HG02884 (cell line): ENCODE measurements at regions not wholly inside any gene's neighbourhood (a gene's known extent, or its start where the extent isn't known, plus 50 kb on each side); places are given as distances from the start of the nearest gene placed in this dataset.
"Not testable (repeated sequence)": the region's sequence is repeated elsewhere in the genome, so short reads cannot be mapped to it uniquely, and the experiment has no call there.

Source experiments
- ATAC-seq: cut with Tn5 transposase; IDR thresholded peaks from one replicate; pipeline ENCODE4 v1.9.1; 2021; ENCODE audit warnings: mild to moderate bottlenecking, moderate library complexity; ENCODE audit not compliant: unreplicated experiment

DNA sequence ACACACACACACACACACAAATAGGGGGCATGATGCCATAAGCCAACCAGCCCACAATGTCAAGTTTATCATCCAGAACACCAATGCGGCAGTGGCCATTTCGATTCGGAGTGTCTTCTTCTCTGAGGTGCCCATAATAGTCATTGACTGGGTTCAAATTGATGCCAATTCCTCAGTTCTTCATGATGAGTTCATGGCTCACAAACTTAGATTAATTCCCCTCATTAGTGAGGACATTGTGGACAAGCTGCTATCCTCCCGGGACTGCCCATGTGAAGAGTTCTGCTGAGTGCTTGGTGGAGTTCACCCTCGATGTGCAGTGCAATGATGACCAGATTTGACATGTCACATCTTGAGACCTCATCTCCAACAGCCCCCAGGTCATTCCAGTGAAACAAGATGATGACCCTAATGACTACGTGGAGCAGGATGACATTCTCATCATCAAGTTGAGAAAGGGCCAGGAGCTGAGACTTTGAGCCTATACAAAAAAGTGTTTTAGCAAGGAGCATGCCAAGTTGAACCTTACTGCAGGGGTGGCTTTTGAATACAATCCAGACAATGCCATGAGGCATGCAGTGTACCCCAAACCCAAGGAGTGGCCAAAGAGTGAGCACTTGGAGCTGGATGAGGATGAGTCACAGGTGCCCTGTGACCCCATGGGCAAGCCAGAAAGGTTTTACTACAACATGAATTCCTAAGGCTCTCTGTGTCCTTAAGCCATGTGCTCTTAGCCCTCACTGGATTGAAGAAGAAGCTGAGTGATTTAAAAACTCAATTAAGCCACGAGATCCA lies 211.6 kb upstream of the SAMSN1 start:
- no peak for ATAC-seq

DNA sequence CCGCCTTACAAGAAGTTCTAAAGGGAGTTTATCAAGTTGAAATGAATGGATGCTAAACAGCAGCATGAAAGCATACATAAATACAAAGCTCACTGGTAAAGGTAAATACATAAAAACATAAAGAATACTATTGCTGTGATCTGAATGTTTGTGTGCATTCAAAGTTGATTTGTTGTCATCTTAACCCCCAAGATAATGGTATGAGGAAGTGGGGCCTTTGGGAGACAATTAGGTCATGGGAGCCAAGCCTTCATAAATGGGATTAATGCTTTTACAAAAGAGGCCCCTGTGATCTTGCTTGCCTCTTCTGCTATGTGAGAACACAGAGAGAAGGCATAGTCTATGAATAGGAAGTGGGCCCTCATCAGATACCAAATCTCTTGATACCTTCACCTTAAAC lies 209.0 kb upstream of the SAMSN1 start:
- ATAC-seq: no peak

DNA sequence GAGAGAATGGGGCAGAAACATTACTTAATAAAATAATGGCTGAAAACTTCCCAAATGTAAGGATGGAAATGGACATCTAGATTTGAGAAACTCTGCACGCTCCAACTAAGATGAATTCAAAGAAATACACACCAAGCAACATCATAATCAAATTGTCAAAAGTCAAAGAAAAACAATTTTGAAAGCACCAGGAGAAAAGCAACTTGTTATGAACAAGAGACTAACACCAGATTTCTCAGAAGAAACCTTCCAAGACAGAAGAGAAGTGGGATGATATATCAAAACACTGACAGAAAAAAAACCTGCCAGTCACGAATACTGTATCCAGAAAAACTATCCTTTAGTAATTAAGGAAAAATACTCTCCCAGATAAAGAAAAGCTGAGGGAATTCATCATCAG lies 208.6 kb upstream of the SAMSN1 start:
- ATAC-seq: no peak

DNA sequence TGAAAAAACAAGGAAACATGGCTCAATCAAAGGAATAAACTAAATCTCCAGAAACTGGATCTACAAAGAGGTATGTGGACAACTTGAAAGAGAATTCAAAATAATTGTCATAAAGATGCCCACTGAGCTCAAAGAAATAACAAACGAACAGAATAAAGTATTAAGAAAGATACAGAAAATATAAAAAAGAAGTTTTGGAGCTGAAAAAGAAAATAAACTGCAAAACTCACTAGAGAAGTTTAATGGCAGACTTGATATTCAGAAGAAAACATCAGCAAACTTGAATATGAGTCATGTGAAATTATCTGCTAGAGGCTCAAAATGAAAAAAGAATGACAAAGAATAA lies 208.1 kb upstream of the SAMSN1 start:
- no peak for ATAC-seq

DNA sequence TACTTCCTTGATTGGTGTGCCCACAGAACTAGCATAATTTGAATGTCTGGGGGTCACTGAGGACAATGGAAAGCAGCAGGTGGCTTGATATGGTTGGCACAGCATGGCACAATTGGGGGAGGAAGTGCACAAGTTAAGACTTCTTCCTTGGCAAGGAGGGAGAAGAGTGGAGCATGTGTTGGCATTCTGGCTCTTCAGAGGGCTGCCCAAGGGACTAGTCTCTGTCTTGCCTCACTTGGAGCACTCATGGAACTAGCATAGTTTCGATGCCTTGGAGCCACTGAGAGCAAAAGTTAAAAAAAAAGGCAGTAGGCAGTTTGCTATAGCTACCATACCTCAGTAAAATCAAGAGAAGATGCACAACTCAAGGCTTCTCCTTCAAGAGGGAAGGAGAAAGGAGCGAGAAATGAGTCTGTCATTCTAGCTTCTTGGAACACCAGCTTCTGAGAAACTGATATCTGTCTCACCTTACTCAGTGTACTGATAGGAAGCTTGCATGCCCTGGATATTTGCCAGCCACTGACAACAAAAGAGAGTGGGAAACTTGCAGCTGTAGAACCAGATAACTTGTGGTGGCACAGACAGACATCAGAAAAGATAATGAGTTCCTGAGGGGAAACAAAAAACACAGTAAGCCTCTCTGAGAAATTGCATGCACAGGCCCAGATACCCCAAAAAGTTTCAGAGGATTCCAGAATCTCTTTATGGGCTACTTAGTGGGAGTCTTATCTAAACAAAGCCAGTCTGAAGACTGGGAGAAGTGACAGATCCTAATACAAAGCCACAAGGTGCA lies 207.5 kb upstream of the SAMSN1 start:
- no peak for ATAC-seq

DNA sequence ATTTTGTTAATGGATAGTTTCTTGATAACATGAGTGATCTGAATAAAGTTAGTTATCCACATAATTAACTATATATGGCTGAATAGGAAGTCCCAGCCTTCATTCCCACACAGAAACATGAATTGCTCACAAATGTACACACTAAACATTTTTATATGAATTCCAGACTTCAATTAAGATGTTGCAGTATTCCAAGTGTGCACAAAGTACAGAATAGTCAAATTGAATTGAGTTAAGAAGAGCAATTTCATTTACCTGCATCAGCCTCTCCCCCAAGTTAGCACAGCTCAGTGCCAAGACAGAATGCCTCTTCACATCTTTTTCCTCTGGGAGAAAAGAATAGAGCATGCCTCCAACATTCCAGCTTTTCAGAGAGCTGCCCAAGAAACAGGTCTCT lies 207.0 kb upstream of the SAMSN1 start:
- ATAC-seq: no peak

DNA sequence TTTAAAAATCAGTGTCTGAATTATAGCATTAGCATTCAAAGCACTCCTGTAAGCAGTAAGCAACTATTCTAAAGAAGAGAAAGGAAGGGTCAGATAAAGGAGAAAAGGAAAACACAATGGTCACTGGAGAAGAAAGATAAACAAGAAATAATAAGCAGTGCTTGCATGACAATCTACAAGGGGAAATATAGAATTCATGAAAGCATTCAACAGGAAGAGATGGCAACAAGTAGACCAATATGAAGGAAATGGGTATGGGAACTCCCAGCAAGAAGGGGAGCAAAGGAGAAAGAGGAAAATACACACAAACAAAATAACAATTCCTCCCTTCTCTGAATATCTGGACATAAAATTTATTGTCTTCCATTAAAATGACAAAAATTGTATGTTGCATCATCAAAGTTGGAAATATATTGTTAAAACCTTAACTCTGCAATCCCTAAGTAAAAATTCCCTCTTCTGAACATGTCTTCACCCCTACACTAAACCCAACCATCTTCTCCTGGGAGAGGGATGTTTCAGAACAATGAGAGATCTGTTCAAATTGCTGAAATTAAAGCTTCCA lies 206.3 kb upstream of the SAMSN1 start:
- ATAC-seq: no peak

DNA sequence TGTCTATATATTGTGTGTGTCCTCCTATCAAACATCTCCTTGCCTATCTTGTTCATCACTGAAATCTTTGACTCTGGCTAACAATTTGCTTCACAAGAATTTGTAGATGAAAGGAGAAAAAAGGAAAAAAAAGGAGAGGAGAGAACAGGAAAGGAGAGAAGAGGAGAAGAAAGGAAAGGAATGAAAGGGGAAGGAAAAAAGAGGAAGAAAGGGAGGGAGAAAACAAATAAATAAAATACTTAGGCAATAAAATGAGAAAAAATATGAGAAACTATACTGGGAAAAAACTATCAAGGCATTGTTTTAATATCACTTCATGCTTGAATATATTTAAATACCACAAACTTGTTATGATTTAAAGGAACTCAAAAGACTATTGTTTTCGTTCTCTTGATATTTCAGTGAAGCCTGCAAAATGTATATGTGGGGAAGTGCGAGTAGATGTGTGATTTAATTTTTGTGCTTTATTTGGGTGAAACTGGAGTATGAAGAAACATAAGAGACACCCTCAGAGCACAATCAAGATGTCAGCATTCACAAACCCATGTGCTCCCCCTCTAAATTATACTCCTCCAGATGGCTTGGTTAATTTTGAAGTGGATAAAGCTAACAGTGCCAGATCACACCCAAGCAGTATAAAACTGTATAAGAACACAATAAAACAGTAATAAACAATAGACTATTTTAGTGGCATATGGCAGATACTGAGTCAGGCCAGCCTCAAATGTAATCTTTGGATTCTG lies 205.7 kb upstream of the SAMSN1 start:
- no peak for ATAC-seq

DNA sequence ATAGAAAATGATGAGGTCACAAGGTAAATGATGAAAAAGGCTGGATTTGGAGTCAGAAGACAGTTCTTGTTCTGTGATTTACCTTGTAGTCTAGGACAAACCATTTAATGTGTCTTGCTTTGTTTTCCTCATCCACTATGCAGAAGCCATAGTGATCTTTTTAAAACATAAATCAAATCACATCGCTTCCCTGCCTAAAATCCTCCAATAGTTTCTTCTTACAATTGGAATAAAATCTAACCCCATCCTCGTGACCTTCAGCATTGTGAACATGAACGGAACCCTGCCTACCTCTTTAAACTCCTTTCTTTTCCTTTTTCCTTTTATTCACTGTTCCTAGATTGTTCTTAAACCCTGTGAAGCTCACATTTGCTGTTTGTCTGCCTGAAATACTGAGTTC lies 204.9 kb upstream of the SAMSN1 start:
- no peak for ATAC-seq

DNA sequence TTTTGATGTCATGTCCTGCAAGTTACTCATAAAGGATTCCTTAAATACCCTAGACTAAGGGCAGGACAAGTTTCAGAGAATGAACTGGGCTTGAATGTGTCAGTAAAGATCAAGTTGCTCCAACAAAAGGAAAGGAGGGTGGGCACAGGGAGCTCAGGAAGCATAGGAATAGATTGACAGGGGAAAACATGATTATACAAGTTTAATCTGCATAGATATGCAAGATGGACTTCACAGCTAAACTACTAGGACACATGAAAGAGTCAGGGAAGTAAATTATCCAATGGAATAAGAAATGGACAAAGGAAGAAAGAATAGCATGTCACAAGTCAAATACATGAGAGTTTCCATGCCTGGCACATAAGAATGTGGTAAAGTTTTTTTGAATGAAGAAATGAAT lies 203.9 kb upstream of the SAMSN1 start:
- no peak for ATAC-seq

DNA sequence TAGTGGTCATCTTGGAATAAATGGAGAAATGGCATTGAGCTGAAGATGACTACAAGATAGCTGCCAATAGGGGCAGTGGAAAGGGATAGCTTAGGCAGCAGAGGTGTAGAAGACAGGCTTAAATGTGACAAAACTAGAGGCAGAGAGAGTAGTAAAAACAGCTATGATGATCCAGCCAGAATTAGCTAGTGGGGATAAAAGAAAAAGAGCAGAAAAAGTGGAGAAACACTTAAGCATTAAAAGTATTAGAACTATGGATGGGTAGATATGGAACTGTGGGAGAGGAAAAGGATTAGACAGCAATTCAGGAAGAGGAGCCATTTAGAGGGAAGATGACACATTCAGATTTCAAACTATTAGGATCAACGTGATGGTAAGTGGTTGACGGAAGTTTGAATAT lies 202.5 kb upstream of the SAMSN1 start:
- ATAC-seq: no peak

DNA sequence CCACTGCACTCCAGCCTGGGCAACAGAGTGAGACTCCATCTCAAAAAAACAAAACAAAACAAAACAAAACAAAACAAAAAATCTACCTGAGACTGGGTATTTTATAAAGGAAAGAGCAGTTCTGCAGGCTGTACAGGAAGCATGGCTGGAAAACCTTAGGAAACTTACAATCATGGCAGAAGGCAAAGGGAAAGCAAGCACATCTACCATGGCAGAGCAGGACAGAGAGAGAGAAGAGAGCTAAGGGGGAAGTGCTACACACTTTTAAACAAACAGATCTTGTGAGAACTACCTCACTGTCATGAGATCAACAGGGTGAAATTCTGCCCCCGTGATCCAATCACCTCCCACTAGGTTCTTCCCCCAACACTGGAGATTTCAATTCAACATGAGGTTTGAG lies 198.3 kb upstream of the SAMSN1 start:
- ATAC-seq: no peak

DNA sequence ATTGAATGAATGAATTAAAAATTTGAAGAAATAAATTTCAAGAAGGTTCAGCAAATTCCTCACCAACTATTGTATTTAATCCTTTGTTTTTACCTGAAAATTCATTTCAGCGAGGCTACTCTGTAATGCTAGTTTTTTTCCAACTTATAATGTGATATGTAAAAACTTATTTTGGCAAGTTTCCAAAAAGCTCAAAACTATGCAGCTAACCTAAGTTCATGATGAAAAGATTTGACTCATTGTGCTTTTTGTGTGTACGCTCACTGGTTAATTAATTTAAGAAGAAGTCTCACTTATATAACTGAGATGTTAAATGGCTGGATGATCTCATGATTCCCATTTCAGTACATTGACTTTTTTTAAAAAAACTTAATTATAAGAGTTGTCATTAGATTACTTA lies 196.0 kb upstream of the SAMSN1 start:
- ATAC-seq: no peak

DNA sequence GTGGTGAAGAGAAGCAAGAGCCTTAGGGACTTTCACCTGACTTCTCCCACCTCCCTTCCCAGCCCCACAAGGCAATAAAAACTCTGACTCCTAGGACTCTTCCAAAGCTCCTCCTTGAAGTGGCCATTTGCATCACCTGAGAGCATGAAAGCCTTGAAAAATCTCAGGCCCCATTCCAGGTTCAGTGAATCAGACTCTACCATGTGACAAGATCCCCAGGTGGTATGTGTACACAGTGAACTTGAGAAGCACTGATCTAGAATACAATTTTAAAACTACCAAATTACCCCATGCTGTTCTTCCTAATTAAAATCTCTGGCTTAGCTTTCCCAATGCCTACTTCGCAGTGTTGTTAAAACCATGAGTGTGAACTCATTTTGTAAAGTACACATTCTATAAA lies 195.1 kb upstream of the SAMSN1 start:
- no peak for ATAC-seq

DNA sequence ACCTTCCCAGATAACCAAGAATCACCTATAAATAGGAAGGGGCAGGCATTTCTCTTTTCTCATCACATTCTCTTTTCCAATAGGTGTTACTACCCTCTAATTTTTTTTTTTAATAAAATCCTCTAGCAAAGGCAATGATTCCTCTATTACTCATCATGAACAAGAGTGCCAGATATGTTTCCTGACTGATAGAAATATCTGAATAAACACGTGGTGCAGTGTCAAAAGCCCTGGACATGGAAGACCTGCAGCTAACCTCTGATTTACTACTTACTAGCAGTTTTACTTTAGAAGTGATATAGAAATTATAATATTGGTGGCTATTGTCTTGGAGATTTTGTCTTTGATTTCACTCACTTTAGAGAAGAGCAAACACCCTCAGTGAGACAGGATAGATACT lies 194.6 kb upstream of the SAMSN1 start:
- no peak for ATAC-seq

DNA sequence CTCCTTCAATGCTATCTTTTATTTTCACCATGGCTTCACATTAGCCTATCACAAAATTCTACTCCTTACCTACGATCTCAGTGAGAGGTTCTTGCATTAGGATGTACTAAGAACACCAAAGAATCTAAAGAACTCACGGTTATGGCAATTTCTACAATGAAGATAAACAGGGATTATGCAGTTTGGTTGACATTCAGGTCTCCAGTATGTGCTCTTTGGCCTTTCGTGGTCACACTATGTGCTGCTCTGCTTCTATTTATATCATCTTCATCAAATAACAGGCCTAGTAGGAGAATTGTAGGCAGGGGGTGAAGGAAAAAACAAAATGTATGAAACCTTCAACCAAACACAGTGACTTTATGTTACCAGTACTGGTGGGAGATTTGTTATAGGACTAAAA lies 194.0 kb upstream of the SAMSN1 start:
- ATAC-seq: no peak

DNA sequence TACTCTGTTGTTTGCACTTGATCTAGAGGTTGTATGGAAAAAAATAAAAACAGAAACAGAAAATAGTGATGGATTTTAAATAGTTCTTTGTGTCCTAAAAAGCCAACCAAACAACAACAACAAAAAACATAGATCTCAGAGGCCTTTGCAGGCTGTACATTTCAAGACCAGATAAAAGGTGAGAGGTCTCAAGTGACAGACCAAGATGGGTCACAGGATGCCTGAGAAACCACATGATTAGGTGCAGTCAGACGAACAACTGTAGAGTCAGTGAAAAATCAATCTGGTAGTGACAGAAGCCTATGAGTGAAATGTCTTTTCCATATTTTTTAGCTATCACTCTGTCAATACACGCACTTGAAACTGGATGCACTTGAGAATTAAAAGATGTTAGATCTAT lies 193.5 kb upstream of the SAMSN1 start:
- no peak for ATAC-seq

DNA sequence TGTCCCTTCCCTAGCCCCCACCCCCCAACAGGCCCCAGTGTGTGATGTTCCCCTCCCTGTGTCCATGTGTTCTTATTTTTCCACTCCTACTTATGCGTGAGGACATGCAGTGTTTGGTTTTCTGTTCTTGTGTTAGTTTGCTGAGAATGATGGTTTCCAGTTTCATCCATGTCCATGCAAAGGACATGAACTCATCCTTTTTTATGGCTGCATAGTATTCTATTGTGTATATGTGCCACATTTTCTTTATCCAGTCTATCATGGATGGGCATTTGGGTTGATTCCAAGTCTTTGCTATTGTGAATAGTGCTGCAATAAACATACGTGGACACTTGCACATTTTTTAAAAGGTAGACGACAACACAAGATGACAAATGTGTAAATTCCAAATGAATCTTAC lies 192.5 kb upstream of the SAMSN1 start:
- not testable (repeated sequence) for ATAC-seq

DNA sequence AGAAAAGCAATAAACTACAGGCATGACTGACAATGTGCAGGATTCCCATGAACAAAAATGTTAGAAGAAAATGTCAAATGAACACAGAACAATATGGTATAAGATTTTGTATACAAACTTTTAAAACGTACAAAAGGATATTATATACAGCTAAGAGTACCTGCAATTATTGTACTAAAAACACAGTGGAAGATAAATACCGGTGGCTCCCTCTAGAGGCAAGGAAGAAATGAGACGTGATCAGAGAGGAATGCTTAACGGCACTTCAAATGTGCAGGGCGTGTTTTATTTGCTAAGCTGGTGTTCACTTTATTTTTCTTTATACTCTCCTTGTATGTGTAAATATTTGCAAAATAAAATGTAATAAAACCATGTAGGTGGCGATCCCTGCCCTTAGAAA lies 191.8 kb upstream of the SAMSN1 start:
- no peak for ATAC-seq

DNA sequence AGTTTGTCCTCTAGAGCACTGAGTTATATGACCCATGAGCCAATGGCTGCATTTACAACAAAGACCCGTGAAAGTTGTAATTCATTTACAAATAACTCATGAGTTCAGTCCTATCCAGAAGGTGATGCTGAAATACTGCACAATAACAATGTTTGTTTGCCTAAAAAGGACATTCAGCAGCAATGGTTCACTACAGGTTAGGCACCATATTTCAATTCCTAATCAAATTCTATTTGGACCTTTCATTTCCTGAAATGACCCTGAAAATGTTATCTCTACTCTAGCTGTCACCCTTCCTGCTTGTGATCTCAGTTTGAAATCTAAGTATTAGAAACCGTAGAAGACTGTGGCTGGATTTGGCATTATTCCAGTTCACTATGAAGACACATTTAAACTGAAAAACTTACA lies 191.2 kb upstream of the SAMSN1 start:
- no peak for ATAC-seq

DNA sequence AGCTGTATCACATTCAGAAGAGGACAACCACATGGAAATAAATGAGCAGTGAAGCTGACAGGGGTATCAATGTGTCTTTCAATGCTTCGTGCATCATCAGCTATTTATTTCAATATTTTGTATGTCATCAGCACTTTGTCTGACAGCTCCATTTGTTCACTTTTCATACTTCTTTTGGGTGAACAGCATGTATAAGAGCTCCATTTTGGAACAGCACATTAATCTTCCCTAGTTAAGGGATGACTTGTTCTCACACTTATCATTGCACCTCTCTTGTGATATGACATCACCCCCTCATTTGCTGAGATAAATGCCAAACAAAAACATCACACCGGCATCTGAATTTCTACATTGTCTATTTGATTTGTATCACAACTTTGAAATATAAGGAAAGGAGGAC lies 190.6 kb upstream of the SAMSN1 start:
- no peak for ATAC-seq

DNA sequence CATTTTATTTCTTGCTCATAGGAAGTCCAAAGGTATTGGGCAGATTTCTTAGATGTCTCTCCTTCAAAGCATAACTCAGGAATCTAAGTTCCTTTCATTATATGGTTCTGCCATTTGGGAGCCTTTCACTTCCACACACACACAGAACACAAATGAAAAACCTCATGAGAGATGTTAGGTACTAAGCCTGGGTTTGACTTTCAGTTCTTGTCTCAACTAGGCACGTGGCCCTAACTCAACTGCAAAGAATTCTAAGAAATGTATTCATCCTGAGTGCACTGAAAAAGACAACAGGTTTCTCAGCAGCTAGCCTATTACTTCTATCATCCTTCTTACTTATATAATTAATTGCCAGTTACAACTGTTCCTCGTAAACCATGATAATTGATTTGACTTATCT lies 190.0 kb upstream of the SAMSN1 start:
- peak; percentile 74 for ATAC-seq
